GM21390 (cell line): ENCODE measurements at regions not wholly inside any gene's neighbourhood (a gene's known extent, or its start where the extent isn't known, plus 50 kb on each side); places are given as distances from the start of the nearest gene placed in this dataset.
"Not testable (repeated sequence)": the region's sequence is repeated elsewhere in the genome, so short reads cannot be mapped to it uniquely, and the experiment has no call there.

Experiments
- ATAC-seq: cut with Tn5 transposase; IDR thresholded peaks from one replicate; pipeline ENCODE4 v1.9.1; 2021; ENCODE audit not compliant: unreplicated experiment

- no peak for ATAC-seq
Measured at GRCh38 chr13:82647540-82647939, 1234.7 kb downstream of the SLITRK1 start.

DNA sequence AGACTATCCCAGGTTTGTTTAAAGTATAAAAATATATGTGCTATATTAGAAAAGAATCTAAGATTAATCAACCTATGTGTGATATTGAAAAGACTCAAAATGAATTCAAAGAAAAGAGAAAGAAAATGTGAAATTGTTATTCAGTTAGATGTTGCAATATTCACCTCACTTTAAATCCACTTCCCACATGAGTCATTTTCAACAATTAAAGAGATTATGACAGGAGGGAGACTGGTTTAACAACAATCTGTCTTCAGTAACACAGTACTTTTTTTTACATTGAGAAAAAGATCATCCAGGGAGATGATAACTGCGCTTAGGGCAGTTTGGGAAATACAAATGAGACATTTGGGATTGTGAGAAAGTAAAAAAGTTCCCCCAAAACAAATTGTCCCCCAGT, 1246.2 kb downstream of the SLITRK1 start:
- no peak for ATAC-seq

DNA sequence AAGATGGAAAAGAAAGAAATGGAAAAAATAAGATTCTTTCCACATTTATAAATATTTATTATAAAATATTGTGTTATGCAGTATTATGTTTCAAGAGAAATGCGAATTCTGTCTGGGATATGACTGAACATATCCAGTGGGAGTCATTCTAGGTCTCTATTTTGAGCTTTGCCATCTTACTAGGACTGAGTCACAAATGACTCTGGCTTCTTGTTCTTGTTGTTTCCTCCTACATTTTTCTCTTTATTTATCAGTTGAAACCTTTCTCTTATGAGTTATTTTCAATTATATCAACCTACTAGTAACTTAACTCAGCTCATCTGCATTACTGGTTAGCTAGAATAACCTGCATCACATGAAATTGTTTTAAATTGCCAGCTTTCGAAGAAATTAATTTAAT, 1247.3 kb downstream of the SLITRK1 start:
- ATAC-seq = no peak

GRCh38 chr13:82627183-82627582, 1255.1 kb downstream of the SLITRK1 start:
- ATAC-seq = no peak

GRCh38 chr13:82625717-82626116, 1256.6 kb downstream of the SLITRK1 start:
- no peak for ATAC-seq

- ATAC-seq = no peak
Measured at GRCh38 chr13:82615043-82615442, 1267.2 kb downstream of the SLITRK1 start.

DNA sequence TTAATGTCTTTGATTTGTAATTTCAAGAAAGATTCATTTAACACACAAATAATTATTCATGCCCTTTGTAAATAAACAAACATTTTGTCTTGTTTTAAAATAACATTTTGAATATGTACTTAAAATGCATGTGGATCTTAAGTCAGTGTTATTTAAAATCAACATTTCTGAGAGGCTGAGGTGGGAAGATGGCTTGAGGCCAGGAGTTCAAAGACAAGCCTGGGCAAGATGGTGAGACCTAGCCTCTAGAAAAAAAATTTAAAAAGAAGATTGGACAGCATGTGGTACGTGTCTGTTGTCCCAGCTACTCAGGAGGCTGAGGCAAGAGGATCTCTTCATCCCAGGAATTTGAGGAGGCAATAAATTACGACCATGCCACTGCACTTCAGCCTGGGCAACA, 1268.2 kb downstream of the SLITRK1 start:
- ATAC-seq = no peak

DNA sequence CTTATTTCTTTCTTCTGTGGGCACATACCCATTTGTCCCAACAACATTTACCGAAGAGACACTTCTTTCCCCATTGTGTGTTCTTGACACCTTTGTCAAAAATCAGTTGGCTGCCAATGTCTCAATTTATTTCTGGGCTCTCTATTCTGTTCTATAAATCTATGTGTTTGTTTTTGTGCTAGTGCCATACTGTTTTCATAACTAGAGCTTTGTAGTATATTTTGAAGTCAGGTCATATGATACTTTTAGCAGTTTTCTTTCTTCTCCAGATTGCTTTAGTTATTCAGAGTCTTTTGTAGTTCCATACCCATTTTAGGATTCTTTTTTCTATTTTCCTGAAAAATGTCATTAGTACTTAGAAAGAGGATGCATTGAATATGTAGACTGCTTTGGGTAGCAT, 1276.3 kb downstream of the SLITRK1 start:
- ATAC-seq = no peak

DNA sequence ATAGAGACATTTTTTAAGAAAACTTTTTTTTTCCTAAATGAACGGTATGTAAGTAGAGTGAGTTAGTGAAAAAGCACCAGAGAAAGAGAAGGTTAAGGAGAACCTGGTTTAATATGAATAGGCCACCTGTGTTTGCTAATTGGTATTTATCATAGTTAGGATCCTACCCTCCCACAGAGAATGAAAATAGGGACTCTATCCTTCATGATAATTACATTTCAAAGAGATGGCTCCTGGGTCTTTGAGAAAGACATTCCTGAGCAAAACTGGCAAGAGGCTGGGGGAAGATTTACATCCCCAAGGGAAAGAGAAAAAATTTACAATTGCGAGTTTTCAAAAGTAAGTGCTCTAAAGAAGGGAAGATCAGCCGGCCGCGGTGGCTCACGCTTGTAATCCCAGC, 1284.5 kb downstream of the SLITRK1 start:
- ATAC-seq = no peak

DNA sequence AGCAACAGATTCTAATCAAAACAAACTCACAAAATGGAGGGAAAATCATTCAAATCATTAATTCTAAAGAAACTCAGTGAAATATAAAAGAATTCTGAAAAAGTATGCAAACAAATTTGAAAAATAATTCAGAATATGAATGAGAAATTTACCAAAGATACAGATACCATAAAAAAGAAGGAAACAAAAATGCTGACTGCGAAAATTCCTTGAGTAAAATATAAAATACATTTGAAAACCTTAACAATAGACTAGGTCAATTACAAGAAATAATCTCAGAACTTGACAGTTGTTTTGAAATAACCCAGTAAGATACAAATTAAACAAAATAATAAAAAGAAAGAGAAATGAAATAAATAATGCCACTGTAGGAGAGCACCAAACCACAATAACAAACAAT, 1289.0 kb downstream of the SLITRK1 start:
- no peak for ATAC-seq

DNA sequence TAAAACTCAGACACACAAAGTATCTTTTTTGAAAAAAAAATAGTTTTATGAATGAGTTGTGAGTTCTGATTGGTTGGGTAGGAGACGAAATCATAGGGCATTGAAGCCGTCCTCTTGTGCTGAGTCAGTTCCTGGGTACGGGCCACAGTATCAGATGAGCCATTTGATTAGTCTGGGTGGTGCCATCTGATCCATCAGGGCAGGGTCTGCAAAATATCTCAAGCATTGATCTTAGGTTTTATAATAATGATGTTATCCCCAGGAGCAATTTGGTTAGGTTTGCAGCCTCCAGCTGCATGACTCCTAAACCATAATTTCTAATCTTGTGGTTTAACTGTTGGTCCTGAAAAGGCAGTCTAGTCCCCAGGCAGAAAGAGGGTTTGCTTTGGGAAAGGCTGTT, 1310.6 kb downstream of the SLITRK1 start:
- ATAC-seq = no peak

- no peak for ATAC-seq
Measured at GRCh38 chr13:82569581-82569980, 1312.7 kb downstream of the SLITRK1 start.

DNA sequence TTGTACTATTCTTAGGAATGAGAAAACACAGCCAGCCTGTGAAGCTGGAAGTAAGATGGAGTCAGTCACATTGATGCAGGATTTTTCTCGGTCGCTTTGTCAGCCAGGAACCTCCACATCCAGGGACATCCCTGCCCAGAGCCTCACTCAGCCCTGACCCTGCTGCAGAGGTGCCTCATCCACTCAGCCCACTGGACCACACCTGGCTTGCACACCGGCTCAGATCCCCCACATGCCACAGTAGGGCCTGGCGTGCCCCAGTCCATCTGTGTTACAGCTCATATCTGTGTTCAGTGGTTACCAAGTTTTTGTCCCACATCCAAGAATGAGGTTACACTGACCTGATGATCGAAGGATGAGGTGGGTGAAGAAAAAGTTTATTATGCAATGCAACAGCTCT, 1315.4 kb downstream of the SLITRK1 start:
- no peak for ATAC-seq

GRCh38 chr13:82565201-82565600, 1317.1 kb downstream of the SLITRK1 start:
- ATAC-seq = no peak

DNA sequence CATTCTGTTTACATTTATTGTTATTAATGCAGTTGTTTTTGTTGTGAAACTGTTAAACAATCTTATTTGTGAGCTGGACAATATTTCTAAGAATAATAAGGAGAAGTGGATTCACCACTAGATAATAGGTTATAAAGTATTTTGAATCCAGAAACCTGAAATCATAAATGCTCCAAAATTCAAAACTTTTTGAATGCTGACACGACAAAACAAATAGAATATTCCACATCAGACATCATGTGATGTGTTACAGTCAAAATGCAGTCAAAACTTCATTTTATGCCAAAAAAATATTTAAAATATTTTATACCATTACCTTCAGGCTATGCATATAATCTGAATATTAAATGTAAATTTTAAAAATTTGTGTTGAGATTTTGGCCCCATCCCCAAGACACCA, 1321.4 kb downstream of the SLITRK1 start:
- no peak for ATAC-seq

- no peak for ATAC-seq
Measured at GRCh38 chr13:82522872-82523271, 1359.4 kb downstream of the SLITRK1 start.

DNA sequence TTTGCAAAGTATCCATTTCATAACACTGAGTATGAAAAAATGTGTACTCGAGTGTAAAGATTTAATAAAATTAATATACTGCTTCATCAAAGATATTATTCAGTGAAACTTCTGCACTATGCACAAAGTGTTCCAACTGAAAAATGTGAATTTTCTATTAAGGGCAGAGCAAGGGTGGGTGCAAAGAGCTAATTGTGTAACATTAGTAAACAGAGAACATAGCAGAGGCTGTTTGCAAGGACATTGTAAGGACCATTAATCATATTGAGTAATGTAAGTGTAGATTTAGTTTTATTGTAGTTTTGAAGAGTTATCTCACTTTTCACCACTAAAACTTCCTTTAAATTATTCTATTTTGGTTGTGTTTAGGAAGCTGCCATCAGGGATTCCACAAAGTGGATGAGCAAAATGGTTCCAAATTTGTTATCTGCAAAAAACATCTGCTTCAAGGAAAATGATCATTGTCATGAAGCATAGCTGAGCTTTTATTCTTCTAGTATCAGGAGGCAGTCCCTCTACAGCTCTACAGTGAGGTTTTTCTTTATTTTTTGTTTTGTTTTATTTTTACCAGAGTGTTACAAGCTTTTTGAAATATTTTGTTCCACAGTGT, 1375.4 kb downstream of the SLITRK1 start:
- no peak for ATAC-seq

DNA sequence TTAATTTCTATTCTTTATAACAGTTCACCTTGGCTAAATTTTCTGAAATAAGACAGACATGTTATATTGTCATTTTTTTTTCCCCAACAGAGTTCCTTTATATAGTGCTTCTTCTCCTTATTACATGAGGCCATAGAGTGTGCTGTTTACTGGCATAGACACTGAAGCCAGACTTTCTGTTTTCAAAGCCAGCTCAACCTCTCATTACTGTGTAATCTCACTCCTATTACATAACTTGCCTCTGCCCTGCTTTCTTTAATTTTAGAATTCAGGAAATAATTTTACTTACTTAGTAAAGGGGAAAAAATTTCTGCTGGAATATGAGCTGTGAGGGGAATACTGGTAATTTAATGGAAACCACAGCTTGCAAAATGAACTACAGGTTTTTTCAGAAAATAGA, 1380.4 kb downstream of the SLITRK1 start:
- ATAC-seq = no peak

- ATAC-seq = no peak
Measured at GRCh38 chr13:82480415-82480814, 1401.9 kb downstream of the SLITRK1 start.

GRCh38 chr13:82477436-82477835, 1404.8 kb downstream of the SLITRK1 start:
- no peak for ATAC-seq

- no peak for ATAC-seq
Measured at GRCh38 chr13:82467626-82468025, 1414.6 kb downstream of the SLITRK1 start.

DNA sequence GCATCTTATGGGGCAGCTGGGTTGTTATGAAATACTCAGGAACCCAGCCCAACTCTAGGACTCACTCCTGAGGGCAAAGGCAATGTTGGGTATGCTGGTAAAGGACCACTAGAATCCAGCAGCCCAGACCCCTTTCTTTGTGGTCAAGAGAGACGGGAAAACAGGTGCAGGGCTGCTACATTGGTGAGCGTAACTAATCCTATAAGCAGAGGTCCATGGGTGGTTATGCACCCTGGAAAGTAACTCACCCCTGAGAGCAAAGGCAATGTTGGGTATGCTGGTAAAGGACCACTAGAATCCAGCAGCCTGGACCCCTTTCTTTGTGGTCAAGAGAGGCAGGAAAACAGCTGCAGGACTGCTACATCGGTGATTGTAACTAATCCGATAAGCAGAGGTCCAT, 1422.7 kb downstream of the SLITRK1 start:
- not testable (repeated sequence) for ATAC-seq

GRCh38 chr13:82458169-82458568, 1424.1 kb downstream of the SLITRK1 start:
- no peak for ATAC-seq

DNA sequence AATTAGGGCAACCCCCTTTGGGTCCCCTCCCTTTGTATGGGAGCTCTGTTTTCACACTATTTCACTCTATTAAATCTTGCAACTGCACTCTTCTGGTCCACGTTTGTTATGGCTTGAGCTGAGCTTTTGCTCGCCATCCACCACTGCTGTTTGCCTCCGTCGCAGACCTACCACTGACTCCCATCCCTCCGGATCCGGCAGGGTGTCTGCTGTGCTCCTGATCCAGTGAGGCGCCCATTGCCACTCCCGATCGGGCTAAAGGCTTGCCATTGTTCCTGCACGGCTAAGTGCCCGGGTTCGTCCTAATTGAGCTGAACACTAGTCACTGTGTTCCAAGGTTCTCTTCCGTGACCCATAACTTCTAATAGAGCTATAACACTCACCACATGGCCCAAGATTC, 1424.7 kb downstream of the SLITRK1 start:
- ATAC-seq = not testable (repeated sequence)
